Transverse colon (tissue), 3 donors: ENCODE measurements at regions not wholly inside any gene's neighbourhood (a gene's known extent, or its start where the extent isn't known, plus 50 kb on each side); places are given as distances from the start of the nearest gene placed in this dataset.

ENCODE experiments used
- EP300 ChIP-seq: sonication (generic); formaldehyde crosslinking; IDR thresholded peaks from one replicate; pipeline ENCODE4 v1.6.1; 2017; ENCODE audit warnings: antibody characterized with exemption, low read depth
- POLR2A ChIP-seq: fragments of 450-650 bp; IDR thresholded peaks from one replicate; pipeline ENCODE4 v1.6.1; 2016; ENCODE audit warnings: antibody characterized with exemption, mild to moderate bottlenecking, moderate library complexity
- TF ChIP-seq, protein P1 (sequence below), 5 experiments: fragments of 200-600 bp in 3 of 5; fragments of 450-650 bp in 2 of 5; sonication (generic) in 3 of 5; IDR thresholded peaks; 1 replicate in 2 of 5; 2 replicates in 3 of 5; pipeline ENCODE4 v1.5.1; 2016 to 2017; ENCODE audit warnings: antibody characterized with exemption in 5 of 5, inconsistent platforms in 3 of 5, mild to moderate bottlenecking in 2 of 5, moderate library complexity in 1 of 5

DNA sequence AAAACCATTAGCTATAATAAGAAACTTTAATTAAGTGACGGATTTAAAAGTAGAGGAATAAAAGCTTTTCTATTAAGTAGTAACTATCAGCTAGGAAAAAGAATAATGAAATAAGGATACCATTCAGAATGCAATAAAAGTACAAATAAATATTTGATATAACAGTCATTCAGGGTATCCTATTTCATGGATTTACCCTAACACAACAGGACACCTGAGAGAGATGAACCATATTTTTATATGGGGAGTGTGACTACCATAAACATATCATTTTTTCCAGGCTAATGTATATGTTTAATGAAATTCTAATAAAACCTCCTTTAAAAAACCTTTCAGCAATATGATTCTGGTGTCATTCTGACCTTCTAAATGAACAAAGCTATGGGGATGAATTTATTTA, 393.8 kb downstream of the SNAPC1 start:
- TF ChIP-seq, protein P1, sequence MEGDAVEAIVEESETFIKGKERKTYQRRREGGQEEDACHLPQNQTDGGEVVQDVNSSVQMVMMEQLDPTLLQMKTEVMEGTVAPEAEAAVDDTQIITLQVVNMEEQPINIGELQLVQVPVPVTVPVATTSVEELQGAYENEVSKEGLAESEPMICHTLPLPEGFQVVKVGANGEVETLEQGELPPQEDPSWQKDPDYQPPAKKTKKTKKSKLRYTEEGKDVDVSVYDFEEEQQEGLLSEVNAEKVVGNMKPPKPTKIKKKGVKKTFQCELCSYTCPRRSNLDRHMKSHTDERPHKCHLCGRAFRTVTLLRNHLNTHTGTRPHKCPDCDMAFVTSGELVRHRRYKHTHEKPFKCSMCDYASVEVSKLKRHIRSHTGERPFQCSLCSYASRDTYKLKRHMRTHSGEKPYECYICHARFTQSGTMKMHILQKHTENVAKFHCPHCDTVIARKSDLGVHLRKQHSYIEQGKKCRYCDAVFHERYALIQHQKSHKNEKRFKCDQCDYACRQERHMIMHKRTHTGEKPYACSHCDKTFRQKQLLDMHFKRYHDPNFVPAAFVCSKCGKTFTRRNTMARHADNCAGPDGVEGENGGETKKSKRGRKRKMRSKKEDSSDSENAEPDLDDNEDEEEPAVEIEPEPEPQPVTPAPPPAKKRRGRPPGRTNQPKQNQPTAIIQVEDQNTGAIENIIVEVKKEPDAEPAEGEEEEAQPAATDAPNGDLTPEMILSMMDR (IDR thresholded peaks at IDR 0.05) = no peak
- TF ChIP-seq POLR2A (no peak), EP300 (no peak)
